ENCODE measurements at regions not wholly inside any gene's neighbourhood (a gene's known extent, or its start where the extent isn't known, plus 50 kb on each side); places are given as distances from the start of the nearest gene placed in this dataset.

DNA sequence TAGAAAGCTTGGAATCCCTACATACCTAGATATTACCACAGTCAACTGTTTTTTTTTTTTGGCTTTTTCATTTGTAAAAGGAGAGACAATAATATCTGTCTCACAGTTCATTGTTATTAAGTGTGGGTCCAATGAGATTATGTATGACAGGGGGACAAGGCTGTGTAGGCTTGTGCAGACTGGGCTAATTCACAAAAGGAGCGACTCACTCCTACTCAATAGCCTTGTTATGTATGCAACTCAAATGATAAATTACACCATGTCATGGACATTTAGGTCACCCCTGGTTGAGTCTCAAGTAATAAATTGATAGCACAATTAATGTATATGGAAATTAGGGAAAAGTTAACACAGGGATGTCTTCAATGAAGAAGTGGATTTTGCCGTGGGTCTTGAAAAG lies 208.2 kb upstream of the MAP3K7 start:
- H3K36me3 ChIP-seq, result no peaks in the 10 kb centered on the region
- no peak overlapping the region for H3K4me3 ChIP-seq
- H3K9me3 ChIP-seq, result no peaks in the 10 kb centered on the region
- H3K27me3 ChIP-seq, result no peaks in the 10 kb centered on the region
- DNase-seq, result no peak
- H3K27ac ChIP-seq, result no peak overlapping the region
- no peaks in the 10 kb centered on the region for H3K4me1 ChIP-seq
- no peak for ATAC-seq
- TF ChIP-seq CTCF (IDR thresholded peaks at IDR 0.05), result no peak
- intact Hi-C loops (cut with DNase I), result no loop called here

DNA sequence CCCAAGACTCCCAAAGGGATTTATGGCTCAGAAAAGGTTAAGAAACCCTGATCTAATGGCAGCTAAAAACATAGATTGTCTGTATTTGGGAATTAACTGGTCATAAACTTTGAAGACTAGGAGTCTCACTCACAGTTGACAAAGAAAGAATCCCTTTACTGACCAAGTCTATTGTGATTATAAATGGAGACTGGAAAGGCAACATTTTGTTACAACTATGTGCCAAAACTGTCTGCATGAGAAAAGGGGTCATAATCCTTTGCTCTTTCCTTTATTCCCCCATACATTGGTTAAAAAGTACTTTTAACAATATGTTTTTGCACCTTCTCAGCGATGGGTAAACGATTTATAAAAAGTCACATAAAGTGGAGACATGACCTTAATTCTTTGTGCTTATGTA lies 206.9 kb upstream of the MAP3K7 start:
- no peak for DNase-seq
- intact Hi-C loops (cut with DNase I), result no loop called here
- Histone ChIP-seq H3K27ac (no peak overlapping the region), H3K9me3 (no peaks in the 10 kb centered on the region), H3K36me3 (no peaks in the 10 kb centered on the region), H3K27me3 (no peaks in the 10 kb centered on the region), H3K4me3 (no peak overlapping the region), H3K4me1 (no peaks in the 10 kb centered on the region)
- no peak for TF ChIP-seq CTCF (IDR thresholded peaks at IDR 0.05)
- ATAC-seq, result no peak

GRCh38 chr6:90790696-90791095 lies 203.8 kb upstream of the MAP3K7 start:
- Histone ChIP-seq H3K27me3 (no peaks in the 10 kb centered on the region), H3K36me3 (no peaks in the 10 kb centered on the region), H3K9me3 (no peaks in the 10 kb centered on the region), H3K27ac (no peak overlapping the region), H3K4me3 (no peak overlapping the region), H3K4me1 (no peaks in the 10 kb centered on the region)
- intact Hi-C loops (cut with DNase I), result no loop called here
- DNase-seq (no peak), ATAC-seq (no peak)
- no peak for TF ChIP-seq CTCF (IDR thresholded peaks at IDR 0.05)

DNA sequence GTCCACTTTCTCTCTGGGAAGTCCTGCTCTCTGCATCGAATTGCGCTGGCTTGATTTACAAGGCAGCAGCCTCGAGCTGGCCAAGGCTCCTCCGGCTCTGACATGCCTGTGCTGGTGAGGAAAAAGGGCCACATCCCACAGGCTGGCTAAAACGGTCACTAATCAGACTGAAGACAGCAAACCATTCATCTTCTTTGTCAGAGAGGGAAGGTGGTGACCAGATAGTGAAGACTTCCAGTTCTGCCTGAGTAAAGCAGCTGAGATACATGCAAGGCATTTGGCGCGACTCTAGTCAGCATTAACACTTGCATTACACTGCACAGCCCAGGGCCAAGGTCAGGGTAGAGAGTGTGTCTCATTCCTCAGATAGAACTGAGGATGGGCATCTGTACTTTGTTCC lies 203.2 kb upstream of the MAP3K7 start:
- no peaks in the 10 kb centered on the region for H3K36me3 ChIP-seq
- no peak for TF ChIP-seq CTCF (IDR thresholded peaks at IDR 0.05)
- intact Hi-C loops (cut with DNase I), result no loop called here
- no peaks in the 10 kb centered on the region for H3K4me1 ChIP-seq
- H3K9me3 ChIP-seq, result no peaks in the 10 kb centered on the region
- ATAC-seq, result no peak
- no peak overlapping the region for H3K27ac ChIP-seq
- H3K4me3 ChIP-seq, result no peak overlapping the region
- no peaks in the 10 kb centered on the region for H3K27me3 ChIP-seq
- no peak for DNase-seq

DNA sequence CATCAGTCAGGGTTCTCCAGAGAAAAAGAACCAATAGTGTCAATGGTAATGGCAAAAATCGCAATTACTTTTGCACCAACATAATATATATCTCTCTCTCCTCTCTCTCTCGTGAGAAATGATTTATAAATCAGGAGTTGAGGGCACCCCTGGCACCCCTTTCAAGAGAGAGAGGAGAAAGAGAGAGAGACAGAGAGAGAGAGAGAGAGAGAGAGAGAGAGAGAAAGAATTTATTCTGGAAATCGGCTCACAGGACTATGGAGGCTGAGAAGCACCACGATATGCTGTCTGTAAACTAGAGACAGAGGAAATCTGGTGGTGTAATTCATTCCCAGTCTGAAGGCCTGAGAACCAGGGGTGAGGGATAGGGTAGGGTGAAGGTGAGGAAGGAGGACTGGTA lies 201.9 kb upstream of the MAP3K7 start:
- intact Hi-C loops (cut with DNase I), result no loop called here
- no peak for TF ChIP-seq CTCF (IDR thresholded peaks at IDR 0.05)
- no peak for ATAC-seq

DNA sequence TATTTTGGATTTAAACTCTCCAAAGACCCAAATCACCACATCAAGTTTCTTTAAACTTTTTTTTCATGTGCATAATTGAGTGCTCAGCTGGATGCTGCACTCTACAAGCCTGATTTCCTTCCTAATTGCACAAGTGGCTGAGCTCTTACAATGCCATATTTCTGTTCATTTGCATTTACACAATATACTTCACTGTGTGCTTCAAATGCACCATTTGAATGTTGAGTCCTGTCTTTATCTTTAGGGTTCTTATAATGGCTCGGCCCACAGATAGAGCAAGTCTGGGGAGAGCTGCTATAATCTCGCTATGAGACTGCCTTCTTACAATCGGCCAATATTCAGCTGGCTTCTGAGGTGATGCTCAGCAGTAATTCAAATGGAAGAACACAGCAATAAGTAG lies 200.6 kb upstream of the MAP3K7 start:
- intact Hi-C loops (cut with DNase I), result no loop called here
- Histone ChIP-seq H3K27me3 (no peaks in the 10 kb centered on the region), H3K36me3 (no peaks in the 10 kb centered on the region), H3K4me3 (no peak overlapping the region), H3K27ac (no peak overlapping the region), H3K9me3 (no peaks in the 10 kb centered on the region), H3K4me1 (no peaks in the 10 kb centered on the region)
- DNase-seq, result no peak
- TF ChIP-seq CTCF (IDR thresholded peaks at IDR 0.05), result no peak
- ATAC-seq, result no peak

More for the DNA sequence above, 201.9 kb upstream of the MAP3K7 start:
- Histone ChIP-seq H3K9me3 (no peaks in the 10 kb centered on the region), H3K4me1 (no peaks in the 10 kb centered on the region), H3K4me3 (no peak overlapping the region), H3K36me3 (no peaks in the 10 kb centered on the region), H3K27ac (no peak overlapping the region), H3K27me3 (no peaks in the 10 kb centered on the region)
- no peak for DNase-seq

Measured in upper lobe of right lung (tissue), 1 donor.